ENCODE measurements at regions not wholly inside any gene's neighbourhood (a gene's known extent, or its start where the extent isn't known, plus 50 kb on each side); places are given as distances from the start of the nearest gene placed in this dataset.

GRCh38 chr12:111310076-111310870, 58.6 kb downstream of the PHETA1 start:
- Mint-ChIP-seq H3K4me3 (ENCODE audit: unreplicated experiment) (no peak overlapping the region), H3K9me3 (ENCODE audit: unreplicated experiment) (peaks cover 5% of the 10 kb centered on the region), H3K36me3 (ENCODE audit: unreplicated experiment) (no peaks in the 10 kb centered on the region), H3K27me3 (ENCODE audit: unreplicated experiment) (peaks cover 10% of the 10 kb centered on the region), H3K4me1 (ENCODE audit: unreplicated experiment) (peaks cover 4% of the 10 kb centered on the region), H3K27ac (ENCODE audit: unreplicated experiment) (no peak overlapping the region)
- no peak for TF ChIP-seq CTCF (IDR thresholded peaks at IDR 0.05)
- no peak for DNase-seq (ENCODE audit: extremely low spot score, unreplicated experiment)

GRCh38 chr12:111309584-111309983, 59.3 kb downstream of the PHETA1 start:
- DNase-seq (ENCODE audit: extremely low spot score, unreplicated experiment): no peak
- peaks cover 4% of the 10 kb centered on the region for H3K4me1 Mint-ChIP-seq (ENCODE audit: unreplicated experiment)

GRCh38 chr12:111308473-111308872, 60.4 kb downstream of the PHETA1 start:
- no peaks in the 10 kb centered on the region for H3K4me1 Mint-ChIP-seq (ENCODE audit: unreplicated experiment)
- H3K36me3 Mint-ChIP-seq (ENCODE audit: unreplicated experiment): no peaks in the 10 kb centered on the region
- no peak for DNase-seq (ENCODE audit: extremely low spot score, unreplicated experiment)
- TF ChIP-seq CTCF (IDR thresholded peaks at IDR 0.05): no peak
- H3K27me3 Mint-ChIP-seq (ENCODE audit: unreplicated experiment): no peaks in the 10 kb centered on the region
- no peak overlapping the region for H3K4me3 Mint-ChIP-seq (ENCODE audit: unreplicated experiment)
- no peak overlapping the region for H3K27ac Mint-ChIP-seq (ENCODE audit: unreplicated experiment)
- H3K9me3 Mint-ChIP-seq (ENCODE audit: unreplicated experiment): peaks cover 9% of the 10 kb centered on the region

More at GRCh38 chr12:111309584-111309983, 59.3 kb downstream of the PHETA1 start:
- H3K27ac Mint-ChIP-seq (ENCODE audit: unreplicated experiment): no peak overlapping the region
- H3K27me3 Mint-ChIP-seq (ENCODE audit: unreplicated experiment): peaks cover 6% of the 10 kb centered on the region
- H3K36me3 Mint-ChIP-seq (ENCODE audit: unreplicated experiment): no peaks in the 10 kb centered on the region
- TF ChIP-seq CTCF (IDR thresholded peaks at IDR 0.05): no peak
- no peak overlapping the region for H3K4me3 Mint-ChIP-seq (ENCODE audit: unreplicated experiment)
- H3K9me3 Mint-ChIP-seq (ENCODE audit: unreplicated experiment): peaks cover 9% of the 10 kb centered on the region

GRCh38 chr12:111304642-111305071, 64.2 kb downstream of the PHETA1 start:
- DNase-seq (ENCODE audit: extremely low spot score, unreplicated experiment): no peak
- H3K4me3 Mint-ChIP-seq (ENCODE audit: unreplicated experiment): no peak overlapping the region
- peak; percentile 49 for TF ChIP-seq CTCF (IDR thresholded peaks at IDR 0.05)
- no peaks in the 10 kb centered on the region for H3K36me3 Mint-ChIP-seq (ENCODE audit: unreplicated experiment)
- peaks cover 4% of the 10 kb centered on the region for H3K27me3 Mint-ChIP-seq (ENCODE audit: unreplicated experiment)
- no peak overlapping the region for H3K27ac Mint-ChIP-seq (ENCODE audit: unreplicated experiment)
- no peaks in the 10 kb centered on the region for H3K4me1 Mint-ChIP-seq (ENCODE audit: unreplicated experiment)
- H3K9me3 Mint-ChIP-seq (ENCODE audit: unreplicated experiment): peaks cover 9% of the 10 kb centered on the region

- Mint-ChIP-seq H3K4me3 (ENCODE audit: unreplicated experiment) (no peak overlapping the region), H3K9me3 (ENCODE audit: unreplicated experiment) (peaks cover 9% of the 10 kb centered on the region), H3K27me3 (ENCODE audit: unreplicated experiment) (peaks cover 4% of the 10 kb centered on the region), H3K4me1 (ENCODE audit: unreplicated experiment) (no peaks in the 10 kb centered on the region), H3K27ac (ENCODE audit: unreplicated experiment) (no peak overlapping the region), H3K36me3 (ENCODE audit: unreplicated experiment) (no peaks in the 10 kb centered on the region)
- no peak for DNase-seq (ENCODE audit: extremely low spot score, unreplicated experiment)
- no peak for TF ChIP-seq CTCF (IDR thresholded peaks at IDR 0.05)
Measured at GRCh38 chr12:111303531-111303930, 65.4 kb downstream of the PHETA1 start.

All from osteocyte (in vitro differentiated cells).